GM18870 (cell line): ENCODE measurements at regions not wholly inside any gene's neighbourhood (a gene's known extent, or its start where the extent isn't known, plus 50 kb on each side); places are given as distances from the start of the nearest gene placed in this dataset.

Source experiments
- ATAC-seq: cut with Tn5 transposase; IDR thresholded peaks from one replicate; pipeline ENCODE4 v1.9.1; 2021; ENCODE audit warnings: moderate library complexity; ENCODE audit not compliant: unreplicated experiment

DNA sequence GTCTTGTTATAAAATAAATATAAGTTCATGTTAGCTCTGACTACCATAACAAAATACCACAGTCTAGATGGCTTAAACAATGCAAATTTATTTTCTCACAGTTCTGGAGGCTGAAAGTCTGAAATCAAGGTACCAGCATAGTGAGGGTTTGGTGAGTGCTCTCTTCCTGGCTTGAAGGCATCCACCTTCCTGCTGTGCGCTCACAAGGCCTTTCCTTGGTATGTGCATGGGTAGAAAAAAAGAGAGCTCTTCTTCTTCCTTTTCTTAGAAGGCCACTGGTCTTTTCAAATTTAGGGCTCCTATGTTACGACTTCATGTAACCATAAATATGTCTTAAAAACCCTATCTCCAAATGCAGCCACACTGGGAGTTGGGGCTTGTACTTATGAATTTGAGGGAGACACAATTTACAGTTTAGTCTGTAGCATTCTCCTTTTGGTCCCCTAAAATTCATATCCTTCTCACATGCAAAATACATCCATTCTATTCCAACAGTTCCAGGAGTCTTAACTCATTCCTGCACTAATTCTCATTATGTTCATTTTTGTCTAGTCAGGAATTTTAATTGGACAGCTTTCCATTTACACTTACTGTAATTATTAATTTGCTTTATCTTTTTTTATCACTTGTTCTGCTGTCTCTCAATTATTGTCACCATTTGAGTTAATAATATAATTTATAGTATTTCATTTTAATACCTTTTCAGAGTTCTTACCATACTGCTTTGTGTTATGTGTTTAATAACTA lies 381.9 kb upstream of the EPHA7 start:
- no peak for ATAC-seq

DNA sequence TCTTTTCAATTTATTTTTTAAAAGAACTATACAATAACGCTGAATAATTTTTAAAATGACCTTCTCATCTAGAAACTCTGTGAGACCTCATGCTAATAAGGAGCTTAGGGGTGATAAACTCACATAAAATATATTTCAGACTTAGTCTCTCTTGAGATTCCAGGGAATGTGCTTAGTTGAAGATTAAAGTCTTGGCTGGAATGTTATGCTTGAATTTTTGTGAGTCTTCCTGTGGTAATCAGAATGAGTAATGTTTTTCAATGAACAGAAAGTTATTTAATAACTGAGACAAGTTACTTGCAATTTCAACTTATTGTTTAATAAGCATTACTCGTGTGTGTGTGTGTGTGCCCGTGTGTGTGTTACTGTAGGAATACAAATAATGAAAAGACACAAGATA lies 379.9 kb upstream of the EPHA7 start:
- ATAC-seq, result no peak

DNA sequence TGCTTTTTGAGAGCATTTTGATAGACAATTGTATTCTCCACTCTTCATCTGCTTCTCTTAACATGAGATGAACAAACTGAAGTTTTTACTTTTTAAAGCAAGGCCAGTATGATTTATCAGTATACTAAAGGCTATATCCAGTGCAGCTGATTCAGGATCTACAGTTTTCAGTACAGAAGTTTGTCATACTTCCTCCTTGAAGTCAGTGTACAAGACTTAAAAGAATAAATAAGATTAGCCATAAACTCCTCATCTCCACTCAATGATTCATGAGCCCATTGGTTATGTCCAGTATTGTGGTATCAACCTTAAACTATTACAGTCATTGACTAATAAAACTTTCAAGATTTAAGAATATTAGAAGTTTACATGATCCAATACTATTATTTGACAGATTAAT lies 374.8 kb upstream of the EPHA7 start:
- ATAC-seq, result no peak

DNA sequence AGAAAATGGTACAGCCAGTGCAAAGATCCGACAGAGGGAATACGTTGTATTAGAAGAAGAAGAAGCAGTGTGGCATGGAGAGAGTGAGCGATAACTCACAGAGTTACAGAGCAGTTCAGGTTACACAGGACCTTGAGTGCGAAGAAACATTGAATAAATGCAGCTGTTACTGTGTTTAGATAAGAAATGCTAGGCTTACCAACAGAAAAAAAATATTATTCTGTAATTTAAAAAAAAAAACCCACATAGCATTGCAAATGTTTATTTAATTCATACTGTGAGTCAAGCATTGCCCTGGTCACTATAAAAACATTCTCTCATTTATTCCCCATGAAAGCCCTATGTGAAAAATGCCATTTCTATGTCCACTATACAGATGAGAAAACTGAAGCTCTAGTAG lies 373.4 kb upstream of the EPHA7 start:
- no peak for ATAC-seq

DNA sequence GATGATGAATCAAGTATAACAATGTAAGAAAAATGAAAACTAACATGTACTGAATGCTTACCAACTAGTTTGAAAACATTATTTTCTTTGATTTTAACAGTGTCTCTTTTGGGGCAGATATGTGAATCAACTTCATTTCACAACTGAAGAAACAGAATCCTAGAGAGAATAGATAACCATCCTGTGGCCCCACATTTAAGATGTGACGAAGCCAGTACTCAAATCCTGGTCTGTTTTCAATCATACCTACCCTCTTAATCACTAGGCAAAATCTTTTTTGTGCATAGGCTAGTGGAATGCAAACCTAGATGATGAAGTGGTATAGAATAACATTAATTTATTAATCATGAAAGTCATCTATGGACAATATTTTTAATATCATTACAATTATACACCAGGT lies 371.6 kb upstream of the EPHA7 start:
- no peak for ATAC-seq

DNA sequence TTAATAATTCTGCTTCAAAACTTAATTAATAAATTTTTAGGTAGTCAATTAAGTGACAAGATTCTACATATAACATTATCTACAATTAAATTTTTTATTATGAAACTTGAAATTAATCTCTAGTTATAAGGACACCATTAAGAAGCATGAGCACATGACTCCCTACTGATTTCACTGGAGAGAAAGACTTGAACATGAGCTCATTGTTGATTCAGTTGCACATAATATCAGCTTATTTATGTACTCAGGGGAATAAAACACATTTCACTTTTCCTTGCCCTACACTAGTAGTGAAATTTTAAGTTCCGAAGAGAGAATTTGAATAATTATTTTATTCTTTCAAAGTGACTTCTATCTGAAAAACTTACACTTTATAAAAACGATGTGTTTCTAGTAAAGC lies 370.2 kb upstream of the EPHA7 start:
- no peak for ATAC-seq

DNA sequence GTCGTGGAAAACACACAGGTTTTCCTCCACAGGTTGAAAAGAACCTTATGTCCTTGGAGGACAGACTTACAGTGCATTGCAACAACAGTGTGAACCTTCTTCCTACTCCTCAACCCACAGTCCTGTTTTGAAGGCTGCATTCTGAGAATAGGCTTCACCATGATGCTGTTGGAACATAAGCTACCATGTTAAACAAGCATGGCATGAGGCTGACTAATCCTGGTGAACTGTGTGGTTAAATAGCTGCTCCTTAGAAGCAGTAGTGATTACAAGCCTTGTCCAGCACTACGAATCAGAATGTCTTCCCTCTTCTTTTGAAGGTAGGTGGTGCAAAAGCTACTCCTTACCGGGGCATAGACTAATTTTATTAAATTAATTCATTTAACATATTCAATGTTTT lies 368.5 kb upstream of the EPHA7 start:
- ATAC-seq, result no peak

DNA sequence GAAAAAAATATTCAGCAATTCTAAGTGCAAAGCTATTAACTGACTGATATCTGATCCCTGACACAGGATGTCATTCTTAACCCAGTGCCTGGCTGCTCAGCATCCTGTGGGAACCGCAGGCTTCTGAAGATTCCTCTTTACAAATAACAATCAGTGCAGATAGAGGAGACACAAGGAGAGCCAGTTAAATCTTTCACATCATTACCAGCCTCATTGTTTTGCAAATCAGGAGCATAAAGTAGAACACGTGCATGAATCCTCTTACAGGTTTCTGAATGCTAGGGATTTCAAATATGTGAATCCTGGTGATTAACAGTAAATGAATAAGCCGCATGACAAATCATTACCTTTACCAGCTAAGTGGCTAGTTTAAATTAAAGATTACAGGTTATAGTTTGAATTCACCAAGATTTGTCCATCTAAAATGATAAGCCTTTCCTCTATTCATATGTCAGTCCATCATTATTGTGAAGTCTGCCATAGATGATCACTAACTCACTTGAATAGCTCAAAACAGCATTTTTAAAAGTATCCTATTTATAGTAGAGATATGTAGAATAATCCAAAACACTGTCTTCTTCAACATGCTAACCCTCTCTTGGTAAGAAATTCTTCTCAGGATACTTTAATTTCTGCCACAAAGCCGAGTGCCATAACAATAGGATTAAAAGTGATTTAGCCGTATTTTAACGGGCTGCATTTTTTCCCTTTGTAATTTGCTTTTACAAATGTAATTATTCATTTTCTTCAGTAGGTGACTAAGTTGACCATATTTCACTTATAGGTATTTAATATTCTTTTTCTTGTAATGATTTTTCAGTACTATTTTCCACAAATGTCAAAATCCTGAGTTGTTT lies 367.3 kb upstream of the EPHA7 start:
- no peak for ATAC-seq

DNA sequence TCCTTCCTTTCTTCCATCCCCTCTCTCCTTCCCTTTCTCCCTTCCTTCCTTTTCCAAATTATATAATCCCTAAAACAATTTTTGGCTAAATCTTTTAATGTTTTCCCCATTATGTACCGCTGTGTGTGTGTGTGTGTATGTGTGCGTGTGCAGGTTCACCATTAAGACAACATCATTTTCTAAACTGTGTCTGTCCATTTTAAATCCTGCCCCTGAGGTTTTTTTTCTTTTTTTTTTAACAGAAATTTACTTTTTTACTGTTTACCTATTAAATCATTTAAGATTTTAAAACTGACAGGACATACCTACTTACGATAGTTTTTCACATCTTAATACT lies 366.3 kb upstream of the EPHA7 start:
- ATAC-seq, result no peak

DNA sequence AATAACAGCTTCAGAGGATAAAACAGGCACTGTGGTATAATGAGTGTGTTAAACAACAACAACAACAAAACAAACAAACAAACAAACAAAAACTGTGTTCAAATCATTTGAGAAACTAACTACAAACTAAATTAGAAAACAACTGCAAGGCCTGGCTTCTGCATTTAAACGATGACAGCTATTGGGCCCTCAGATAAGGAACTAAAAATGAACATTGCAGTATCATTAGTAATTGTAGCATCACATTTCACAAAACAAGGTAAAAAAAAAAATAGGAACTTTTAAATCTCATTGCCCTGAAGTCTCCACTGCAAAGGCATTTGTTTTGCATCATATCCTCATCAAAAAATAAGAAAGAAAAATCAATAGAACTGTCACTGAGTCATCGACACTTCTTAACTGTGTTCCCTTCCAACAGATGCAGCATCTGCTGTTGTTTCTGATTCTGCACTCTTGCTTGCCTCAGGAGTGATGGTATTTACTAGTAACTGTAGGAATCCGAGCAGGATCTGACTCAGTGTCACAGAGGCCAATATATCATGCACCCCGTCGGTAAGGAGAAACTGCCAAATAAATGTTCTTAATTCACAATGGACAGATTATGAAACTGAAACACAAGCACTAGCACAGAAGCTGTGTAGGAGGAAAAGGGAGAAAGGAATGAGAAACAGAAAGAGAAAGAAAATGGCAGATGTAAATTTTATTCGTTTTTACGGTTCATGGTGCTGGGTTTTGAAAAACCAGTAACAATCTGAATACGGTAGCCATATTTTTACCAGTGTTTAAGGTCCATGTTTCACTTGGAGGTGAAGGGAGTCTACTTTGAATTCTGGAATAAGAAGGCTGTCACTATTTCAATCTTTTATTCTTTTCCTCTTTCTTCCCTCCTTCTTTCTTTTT lies 365.7 kb upstream of the EPHA7 start:
- ATAC-seq, result no peak

DNA sequence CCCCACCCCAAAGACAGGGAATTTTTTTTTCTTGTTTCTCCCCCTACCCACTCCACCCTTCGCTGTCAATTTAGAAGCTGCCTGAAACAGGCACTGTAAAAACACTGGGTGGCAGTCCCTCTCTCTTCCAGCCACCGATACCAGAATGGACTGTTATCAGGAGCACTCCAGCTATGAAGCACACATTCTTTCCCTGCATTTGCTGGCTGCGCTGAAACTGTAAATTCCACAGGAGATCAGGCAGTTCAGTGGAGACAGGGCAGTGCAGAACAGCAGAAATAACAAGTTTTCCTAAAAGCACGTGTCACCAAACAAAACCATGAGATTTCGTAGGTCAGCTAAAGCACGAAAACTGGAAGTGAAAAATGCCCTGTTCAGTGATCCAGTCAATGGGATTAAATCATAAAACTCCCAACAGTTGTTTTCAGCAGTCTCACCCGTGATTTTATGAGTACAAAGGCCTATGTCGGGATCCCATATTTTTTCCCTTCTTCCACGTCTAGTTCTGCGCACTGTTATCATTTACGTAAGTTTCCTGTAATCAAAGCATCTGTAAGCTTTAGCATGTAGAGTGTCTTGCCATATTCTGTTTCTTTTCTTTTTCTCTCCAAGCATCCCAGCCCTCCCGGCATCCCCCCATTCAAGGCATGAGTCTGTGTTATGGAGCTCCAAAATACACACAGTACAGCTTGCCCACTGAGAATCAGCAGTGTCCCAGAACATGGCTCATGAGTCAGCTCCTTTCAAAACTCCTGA lies 359.9 kb upstream of the EPHA7 start:
- no peak for ATAC-seq

DNA sequence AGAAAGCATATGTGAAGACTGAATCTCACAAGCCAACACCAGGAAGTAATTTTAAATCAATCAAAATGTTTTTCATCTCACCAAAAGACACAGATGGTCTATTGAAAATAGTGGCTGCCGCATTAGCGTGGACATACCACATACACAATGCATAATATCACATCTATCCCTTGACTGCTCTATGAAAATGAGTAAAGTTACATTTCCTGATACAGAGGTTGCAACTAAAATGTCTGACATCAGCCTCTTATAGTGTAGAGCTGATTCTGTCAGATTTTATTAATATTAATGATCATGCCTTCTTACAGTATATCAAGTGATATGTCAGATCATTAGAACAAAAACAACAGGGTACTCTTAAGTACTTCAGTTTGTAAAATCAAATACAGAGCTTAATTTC lies 339.8 kb upstream of the EPHA7 start:
- no peak for ATAC-seq

DNA sequence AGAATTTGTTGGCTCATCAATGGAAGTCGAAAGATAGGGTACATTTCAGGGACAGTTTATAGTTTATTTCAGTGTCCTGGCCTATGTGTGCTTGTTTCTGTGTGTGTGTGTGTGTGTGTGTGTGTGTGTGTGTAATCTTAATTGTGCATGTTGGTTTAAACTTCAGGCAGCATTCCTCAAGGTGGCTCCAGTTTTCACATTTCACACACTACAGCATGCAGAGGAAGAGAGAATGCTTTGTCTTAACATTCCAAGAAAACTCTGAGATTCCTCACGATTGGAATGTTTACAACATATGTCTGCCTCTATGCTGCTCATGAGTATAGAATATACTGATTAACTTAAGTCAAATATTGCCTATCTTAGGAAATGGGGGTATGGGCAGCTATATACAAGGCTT lies 332.6 kb upstream of the EPHA7 start:
- ATAC-seq, result no peak

DNA sequence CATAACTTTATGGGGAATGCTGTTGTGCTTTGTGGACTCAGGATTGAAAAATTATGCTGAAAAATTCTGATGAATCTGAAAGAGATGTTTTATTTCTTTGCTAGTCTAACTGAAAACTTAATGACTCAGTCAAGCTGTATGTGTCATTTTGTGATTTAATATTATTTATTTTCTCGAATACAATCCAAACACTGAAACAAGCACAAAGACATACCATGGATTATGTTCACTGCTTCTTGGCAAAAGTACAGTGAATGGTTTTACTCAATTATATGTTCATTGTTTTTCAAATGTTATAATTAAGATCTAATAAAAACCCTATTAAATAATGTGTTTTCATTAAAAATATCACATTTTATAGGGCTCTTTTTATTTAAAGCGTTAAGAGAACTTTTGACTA lies 330.6 kb upstream of the EPHA7 start:
- ATAC-seq, result no peak

DNA sequence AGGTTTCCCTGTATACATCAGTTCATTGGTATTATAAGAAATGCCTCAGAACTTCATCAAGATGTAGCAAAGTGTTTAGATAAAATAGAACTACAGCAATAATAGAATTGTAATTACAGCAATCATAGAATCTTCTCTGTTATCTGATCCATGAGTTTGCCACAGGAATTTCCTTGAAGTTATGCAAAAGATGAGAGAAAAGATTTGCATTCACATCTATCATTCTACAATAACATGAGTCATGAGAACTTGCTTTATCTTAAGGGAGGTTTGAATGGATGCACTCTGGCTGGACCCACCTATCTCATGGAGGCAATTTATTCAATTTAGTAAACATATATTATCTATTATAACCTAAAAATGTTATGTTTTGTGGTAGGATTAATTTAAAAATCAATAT lies 329.8 kb upstream of the EPHA7 start:
- ATAC-seq, result no peak

DNA sequence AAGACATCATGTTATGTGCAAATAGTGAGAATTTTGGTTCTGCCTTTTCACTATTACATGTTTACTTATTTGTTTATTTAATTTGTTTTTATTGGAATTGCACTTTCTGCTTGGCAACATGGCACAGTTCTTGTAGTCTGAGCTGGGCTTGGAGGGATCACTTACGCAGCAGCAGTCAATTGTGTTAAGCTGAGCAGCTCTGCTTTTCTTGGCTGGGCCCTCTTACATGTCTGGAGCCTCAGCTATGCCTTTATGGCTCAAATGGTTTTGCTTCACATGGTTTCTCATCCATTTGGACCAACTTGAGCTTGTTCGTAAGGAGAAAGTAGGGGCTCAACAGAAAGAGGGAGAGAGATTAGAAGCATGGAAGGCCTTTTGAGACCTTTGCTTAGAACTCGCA lies 327.5 kb upstream of the EPHA7 start:
- no peak for ATAC-seq

DNA sequence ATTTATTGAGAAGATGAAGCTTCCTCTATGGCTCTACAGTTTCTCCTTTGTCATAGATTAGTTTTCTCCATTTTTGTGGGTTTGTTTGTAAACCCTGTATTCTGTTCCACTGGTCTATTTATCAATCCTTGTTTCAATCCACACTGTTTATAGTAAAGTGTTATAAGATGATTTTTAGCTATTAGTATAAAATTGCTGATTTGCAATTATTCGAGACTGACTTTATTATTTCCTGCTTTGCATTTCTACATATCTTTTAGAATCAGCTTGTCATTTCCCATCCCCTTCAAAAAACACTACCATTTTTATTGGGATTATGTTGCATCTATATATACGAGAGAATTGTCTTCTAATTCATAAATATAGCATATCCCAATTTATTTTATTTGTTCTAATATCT lies 325.9 kb upstream of the EPHA7 start:
- no peak for ATAC-seq

DNA sequence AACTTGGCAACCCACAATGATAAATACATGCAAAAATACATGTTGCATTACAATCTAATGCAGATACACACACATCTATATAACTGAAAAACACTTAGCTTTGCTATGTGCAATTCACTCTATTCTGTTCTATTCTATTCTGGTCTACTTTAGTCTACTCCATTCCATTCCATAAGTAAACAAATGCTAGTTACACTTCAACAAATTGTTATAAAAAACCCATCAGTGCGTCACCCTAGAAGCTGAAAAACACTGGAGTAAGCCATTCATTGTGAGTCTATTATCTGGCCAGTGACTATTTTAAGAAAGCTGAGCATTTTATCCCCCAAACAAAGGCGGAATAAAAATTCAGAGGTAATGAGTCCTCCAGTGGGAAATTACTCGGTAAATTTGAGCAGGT lies 315.7 kb upstream of the EPHA7 start:
- ATAC-seq, result no peak

DNA sequence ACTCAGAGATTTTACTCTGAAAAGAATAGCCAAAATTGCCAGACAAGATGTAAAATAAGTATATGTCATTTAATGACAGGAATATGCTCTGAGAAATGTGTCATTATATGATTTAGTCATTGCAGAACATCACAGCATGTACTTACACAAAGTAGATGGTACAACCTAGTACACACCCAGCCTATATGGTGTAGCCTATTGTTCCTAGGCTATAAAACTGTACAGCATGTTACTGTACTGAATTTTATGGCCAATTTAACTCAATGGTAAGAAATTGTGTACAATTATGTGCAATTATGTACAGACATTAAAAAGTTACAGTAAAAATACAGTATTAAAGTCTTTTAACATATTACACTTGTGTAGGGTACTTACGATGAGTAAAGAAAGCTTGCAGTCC lies 311.9 kb upstream of the EPHA7 start:
- no peak for ATAC-seq

DNA sequence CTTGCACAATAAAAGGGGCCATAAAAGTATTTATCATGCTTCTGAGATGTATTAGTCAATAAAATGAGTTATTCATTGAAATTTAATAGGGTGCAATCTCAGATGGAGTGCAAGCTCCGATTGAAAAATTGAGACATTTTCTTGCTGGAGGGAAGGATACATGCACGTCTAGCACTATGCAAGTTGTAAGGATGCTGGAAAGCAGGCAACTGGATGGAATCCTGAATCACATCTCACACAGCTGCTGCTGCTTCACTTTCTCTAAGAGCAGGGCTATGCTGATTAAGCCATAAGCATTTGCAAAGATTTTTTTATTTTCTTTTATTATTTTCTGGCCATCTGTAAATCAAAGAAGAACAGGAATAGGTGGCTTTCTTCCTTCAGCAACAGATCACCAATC lies 308.8 kb upstream of the EPHA7 start:
- ATAC-seq, result no peak

DNA sequence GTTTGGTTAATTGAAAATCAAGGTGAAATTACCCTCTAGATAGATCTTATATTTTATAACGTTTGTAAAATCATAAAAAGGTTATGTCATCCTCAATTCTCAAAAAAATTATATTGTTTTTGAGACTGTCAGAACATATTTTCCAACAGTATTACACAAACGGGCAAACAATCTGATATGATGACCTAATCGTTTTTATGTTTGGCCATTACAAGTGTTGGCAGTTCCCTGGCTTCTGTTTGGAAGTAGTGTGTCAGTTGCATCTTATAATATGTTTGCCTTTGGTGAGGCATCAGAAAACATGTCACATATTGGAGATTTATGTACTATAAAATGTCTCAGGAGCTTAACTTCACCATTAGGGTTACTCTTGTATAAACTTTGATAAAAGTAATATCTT lies 308.1 kb upstream of the EPHA7 start:
- no peak for ATAC-seq
